ENCODE measurements at regions not wholly inside any gene's neighbourhood (a gene's known extent, or its start where the extent isn't known, plus 50 kb on each side); places are given as distances from the start of the nearest gene placed in this dataset.

DNA sequence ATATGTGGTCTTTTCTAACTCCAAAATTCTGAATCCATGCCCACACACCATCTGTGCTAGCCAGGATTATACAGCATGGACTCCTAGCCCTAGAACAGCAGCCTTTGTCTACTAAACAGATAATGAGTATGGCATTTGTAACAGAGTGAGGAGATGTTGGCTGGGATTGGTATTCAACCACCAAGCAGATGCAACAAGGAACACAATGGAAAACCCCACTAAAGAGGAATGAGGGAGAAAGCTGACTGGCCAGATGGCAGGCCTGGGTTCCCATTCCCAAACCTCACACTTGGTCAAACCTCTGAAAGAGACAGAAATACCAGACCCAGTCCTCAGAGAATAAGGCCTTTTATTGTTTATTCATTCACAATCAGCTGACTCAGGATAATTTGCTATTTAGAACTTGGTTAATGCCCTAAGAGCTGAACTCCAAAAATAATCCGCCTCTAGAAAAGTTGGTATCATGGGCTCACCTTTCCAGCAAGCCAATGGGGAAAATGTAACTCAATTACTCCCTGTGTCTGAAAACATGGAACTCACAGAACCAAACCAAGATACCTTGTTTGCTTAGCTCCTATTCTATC, 145.6 kb downstream of the LRRC3B start:
- Mint-ChIP-seq H3K27ac (no peak overlapping the region), H3K9me3 (peaks cover 4% of the 10 kb centered on the region; the same call in 1 of the 2 replicates), H3K4me1 (peaks cover 4% of the 10 kb centered on the region), H3K4me3 (no peak overlapping the region), H3K36me3 (no peaks in the 10 kb centered on the region), H3K27me3 (ENCODE audit: low read depth) (no peaks in the 10 kb centered on the region)
- TF ChIP-seq, protein P1, sequence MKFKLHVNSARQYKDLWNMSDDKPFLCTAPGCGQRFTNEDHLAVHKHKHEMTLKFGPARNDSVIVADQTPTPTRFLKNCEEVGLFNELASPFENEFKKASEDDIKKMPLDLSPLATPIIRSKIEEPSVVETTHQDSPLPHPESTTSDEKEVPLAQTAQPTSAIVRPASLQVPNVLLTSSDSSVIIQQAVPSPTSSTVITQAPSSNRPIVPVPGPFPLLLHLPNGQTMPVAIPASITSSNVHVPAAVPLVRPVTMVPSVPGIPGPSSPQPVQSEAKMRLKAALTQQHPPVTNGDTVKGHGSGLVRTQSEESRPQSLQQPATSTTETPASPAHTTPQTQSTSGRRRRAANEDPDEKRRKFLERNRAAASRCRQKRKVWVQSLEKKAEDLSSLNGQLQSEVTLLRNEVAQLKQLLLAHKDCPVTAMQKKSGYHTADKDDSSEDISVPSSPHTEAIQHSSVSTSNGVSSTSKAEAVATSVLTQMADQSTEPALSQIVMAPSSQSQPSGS (CRISPR knock-in tag; IDR thresholded peaks at IDR 0.05; ENCODE audit: borderline replicate concordance, low read depth): no peak
- TF ChIP-seq, protein P2, sequence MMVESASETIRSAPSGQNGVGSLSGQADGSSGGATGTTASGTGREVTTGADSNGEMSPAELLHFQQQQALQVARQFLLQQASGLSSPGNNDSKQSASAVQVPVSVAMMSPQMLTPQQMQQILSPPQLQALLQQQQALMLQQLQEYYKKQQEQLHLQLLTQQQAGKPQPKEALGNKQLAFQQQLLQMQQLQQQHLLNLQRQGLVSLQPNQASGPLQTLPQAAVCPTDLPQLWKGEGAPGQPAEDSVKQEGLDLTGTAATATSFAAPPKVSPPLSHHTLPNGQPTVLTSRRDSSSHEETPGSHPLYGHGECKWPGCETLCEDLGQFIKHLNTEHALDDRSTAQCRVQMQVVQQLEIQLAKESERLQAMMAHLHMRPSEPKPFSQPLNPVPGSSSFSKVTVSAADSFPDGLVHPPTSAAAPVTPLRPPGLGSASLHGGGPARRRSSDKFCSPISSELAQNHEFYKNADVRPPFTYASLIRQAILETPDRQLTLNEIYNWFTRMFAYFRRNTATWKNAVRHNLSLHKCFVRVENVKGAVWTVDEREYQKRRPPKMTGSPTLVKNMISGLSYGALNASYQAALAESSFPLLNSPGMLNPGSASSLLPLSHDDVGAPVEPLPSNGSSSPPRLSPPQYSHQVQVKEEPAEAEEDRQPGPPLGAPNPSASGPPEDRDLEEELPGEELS (CRISPR knock-in tag; IDR thresholded peaks at IDR 0.05): no peak
- TF ChIP-seq ZNF232 (CRISPR knock-in tag; IDR thresholded peaks at IDR 0.05): no peak
- TF ChIP-seq, protein P3, sequence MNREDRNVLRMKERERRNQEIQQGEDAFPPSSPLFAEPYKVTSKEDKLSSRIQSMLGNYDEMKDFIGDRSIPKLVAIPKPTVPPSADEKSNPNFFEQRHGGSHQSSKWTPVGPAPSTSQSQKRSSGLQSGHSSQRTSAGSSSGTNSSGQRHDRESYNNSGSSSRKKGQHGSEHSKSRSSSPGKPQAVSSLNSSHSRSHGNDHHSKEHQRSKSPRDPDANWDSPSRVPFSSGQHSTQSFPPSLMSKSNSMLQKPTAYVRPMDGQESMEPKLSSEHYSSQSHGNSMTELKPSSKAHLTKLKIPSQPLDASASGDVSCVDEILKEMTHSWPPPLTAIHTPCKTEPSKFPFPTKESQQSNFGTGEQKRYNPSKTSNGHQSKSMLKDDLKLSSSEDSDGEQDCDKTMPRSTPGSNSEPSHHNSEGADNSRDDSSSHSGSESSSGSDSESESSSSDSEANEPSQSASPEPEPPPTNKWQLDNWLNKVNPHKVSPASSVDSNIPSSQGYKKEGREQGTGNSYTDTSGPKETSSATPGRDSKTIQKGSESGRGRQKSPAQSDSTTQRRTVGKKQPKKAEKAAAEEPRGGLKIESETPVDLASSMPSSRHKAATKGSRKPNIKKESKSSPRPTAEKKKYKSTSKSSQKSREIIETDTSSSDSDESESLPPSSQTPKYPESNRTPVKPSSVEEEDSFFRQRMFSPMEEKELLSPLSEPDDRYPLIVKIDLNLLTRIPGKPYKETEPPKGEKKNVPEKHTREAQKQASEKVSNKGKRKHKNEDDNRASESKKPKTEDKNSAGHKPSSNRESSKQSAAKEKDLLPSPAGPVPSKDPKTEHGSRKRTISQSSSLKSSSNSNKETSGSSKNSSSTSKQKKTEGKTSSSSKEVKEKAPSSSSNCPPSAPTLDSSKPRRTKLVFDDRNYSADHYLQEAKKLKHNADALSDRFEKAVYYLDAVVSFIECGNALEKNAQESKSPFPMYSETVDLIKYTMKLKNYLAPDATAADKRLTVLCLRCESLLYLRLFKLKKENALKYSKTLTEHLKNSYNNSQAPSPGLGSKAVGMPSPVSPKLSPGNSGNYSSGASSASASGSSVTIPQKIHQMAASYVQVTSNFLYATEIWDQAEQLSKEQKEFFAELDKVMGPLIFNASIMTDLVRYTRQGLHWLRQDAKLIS (CRISPR knock-in tag; IDR thresholded peaks at IDR 0.05; ENCODE audit: borderline replicate concordance): no peak
- TF ChIP-seq, protein P4, sequence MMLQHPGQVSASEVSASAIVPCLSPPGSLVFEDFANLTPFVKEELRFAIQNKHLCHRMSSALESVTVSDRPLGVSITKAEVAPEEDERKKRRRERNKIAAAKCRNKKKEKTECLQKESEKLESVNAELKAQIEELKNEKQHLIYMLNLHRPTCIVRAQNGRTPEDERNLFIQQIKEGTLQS (CRISPR knock-in tag; conservative IDR thresholded peaks at IDR 0.05): no peak
- TF ChIP-seq, protein P5, sequence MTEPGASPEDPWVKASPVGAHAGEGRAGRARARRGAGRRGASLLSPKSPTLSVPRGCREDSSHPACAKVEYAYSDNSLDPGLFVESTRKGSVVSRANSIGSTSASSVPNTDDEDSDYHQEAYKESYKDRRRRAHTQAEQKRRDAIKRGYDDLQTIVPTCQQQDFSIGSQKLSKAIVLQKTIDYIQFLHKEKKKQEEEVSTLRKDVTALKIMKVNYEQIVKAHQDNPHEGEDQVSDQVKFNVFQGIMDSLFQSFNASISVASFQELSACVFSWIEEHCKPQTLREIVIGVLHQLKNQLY (CRISPR knock-in tag; IDR thresholded peaks at IDR 0.05): no peak
- TF ChIP-seq CBFB (CRISPR knock-in tag; IDR thresholded peaks at IDR 0.05; ENCODE audit: low read depth): no peak
- TF ChIP-seq, protein P6, sequence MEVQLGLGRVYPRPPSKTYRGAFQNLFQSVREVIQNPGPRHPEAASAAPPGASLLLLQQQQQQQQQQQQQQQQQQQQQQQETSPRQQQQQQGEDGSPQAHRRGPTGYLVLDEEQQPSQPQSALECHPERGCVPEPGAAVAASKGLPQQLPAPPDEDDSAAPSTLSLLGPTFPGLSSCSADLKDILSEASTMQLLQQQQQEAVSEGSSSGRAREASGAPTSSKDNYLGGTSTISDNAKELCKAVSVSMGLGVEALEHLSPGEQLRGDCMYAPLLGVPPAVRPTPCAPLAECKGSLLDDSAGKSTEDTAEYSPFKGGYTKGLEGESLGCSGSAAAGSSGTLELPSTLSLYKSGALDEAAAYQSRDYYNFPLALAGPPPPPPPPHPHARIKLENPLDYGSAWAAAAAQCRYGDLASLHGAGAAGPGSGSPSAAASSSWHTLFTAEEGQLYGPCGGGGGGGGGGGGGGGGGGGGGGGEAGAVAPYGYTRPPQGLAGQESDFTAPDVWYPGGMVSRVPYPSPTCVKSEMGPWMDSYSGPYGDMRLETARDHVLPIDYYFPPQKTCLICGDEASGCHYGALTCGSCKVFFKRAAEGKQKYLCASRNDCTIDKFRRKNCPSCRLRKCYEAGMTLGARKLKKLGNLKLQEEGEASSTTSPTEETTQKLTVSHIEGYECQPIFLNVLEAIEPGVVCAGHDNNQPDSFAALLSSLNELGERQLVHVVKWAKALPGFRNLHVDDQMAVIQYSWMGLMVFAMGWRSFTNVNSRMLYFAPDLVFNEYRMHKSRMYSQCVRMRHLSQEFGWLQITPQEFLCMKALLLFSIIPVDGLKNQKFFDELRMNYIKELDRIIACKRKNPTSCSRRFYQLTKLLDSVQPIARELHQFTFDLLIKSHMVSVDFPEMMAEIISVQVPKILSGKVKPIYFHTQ (CRISPR knock-in tag; IDR thresholded peaks at IDR 0.05): no peak
- TF ChIP-seq, protein P7, sequence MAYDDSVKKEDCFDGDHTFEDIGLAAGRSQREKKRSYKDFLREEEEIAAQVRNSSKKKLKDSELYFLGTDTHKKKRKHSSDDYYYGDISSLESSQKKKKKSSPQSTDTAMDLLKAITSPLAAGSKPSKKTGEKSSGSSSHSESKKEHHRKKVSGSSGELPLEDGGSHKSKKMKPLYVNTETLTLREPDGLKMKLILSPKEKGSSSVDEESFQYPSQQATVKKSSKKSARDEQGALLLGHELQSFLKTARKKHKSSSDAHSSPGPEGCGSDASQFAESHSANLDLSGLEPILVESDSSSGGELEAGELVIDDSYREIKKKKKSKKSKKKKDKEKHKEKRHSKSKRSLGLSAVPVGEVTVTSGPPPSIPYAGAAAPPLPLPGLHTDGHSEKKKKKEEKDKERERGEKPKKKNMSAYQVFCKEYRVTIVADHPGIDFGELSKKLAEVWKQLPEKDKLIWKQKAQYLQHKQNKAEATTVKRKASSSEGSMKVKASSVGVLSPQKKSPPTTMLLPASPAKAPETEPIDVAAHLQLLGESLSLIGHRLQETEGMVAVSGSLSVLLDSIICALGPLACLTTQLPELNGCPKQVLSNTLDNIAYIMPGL (CRISPR knock-in tag; IDR thresholded peaks at IDR 0.05): no peak
- TF ChIP-seq, protein P8, sequence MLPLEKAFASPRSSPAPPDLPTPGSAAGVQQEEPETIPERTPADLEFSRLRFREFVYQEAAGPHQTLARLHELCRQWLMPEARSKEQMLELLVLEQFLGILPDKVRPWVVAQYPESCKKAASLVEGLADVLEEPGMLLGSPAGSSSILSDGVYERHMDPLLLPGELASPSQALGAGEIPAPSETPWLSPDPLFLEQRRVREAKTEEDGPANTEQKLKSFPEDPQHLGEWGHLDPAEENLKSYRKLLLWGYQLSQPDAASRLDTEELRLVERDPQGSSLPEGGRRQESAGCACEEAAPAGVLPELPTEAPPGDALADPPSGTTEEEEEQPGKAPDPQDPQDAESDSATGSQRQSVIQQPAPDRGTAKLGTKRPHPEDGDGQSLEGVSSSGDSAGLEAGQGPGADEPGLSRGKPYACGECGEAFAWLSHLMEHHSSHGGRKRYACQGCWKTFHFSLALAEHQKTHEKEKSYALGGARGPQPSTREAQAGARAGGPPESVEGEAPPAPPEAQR (CRISPR knock-in tag; IDR thresholded peaks at IDR 0.05): no peak
- no peak for TF ChIP-seq FOXK1 (CRISPR knock-in tag; IDR thresholded peaks at IDR 0.05)
- TF ChIP-seq JAZF1 (CRISPR knock-in tag; IDR thresholded peaks at IDR 0.05): no peak
- no peak for TF ChIP-seq ZBTB21 (CRISPR knock-in tag; IDR thresholded peaks at IDR 0.05; ENCODE audit: borderline replicate concordance)
- TF ChIP-seq, protein P9, sequence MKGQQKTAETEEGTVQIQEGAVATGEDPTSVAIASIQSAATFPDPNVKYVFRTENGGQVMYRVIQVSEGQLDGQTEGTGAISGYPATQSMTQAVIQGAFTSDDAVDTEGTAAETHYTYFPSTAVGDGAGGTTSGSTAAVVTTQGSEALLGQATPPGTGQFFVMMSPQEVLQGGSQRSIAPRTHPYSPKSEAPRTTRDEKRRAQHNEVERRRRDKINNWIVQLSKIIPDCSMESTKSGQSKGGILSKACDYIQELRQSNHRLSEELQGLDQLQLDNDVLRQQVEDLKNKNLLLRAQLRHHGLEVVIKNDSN (CRISPR knock-in tag; IDR thresholded peaks at IDR 0.05): no peak
- TF ChIP-seq, protein P10, sequence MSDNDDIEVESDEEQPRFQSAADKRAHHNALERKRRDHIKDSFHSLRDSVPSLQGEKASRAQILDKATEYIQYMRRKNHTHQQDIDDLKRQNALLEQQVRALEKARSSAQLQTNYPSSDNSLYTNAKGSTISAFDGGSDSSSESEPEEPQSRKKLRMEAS (CRISPR knock-in tag; IDR thresholded peaks at IDR 0.05): no peak
- no peak for TF ChIP-seq PRRX2 (CRISPR knock-in tag; IDR thresholded peaks at IDR 0.05)
- ChIA-PET POLR2A (interaction anchor here (0.6 kb wide), 1 partner anchor 112 kb away, joined by 3 read pairs; no protein-coding TSS in a partner anchor), CTCF (no interaction called here)
- DNase-seq (ENCODE audit: low spot score) (no peak), ATAC-seq (no peak)

Data from WTC11 (cell line).